ENCODE measurements at regions not wholly inside any gene's neighbourhood (a gene's known extent, or its start where the extent isn't known, plus 50 kb on each side); places are given as distances from the start of the nearest gene placed in this dataset.

DNA sequence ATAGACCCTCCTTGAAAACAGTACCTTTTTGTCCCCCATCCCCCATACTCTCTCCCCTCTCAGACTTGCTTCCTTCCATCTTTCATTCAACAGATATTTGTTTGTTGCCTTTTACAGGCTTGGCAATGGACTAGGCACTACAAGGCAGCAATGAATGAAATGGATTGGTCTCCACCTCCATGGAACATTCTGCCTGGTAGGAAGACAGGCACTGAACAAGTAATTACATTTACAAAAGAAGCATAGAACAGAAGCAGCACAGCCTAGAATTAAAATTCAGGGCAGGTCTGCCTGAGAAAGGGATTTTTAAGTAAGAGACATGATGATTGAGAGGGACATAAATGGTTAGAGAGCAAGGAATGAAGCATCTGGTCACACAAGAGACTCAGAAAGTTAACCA lies 346.1 kb downstream of the GRXCR1 start:
- DNase-seq (ENCODE audit: low spot score), result no peak
- no peak overlapping the region for H3K27ac ChIP-seq
- ChIA-PET POLR2A (ENCODE audit: low non-redundant PET) (no interaction called here), CTCF (no interaction called here)
- TF ChIP-seq, protein P1, sequence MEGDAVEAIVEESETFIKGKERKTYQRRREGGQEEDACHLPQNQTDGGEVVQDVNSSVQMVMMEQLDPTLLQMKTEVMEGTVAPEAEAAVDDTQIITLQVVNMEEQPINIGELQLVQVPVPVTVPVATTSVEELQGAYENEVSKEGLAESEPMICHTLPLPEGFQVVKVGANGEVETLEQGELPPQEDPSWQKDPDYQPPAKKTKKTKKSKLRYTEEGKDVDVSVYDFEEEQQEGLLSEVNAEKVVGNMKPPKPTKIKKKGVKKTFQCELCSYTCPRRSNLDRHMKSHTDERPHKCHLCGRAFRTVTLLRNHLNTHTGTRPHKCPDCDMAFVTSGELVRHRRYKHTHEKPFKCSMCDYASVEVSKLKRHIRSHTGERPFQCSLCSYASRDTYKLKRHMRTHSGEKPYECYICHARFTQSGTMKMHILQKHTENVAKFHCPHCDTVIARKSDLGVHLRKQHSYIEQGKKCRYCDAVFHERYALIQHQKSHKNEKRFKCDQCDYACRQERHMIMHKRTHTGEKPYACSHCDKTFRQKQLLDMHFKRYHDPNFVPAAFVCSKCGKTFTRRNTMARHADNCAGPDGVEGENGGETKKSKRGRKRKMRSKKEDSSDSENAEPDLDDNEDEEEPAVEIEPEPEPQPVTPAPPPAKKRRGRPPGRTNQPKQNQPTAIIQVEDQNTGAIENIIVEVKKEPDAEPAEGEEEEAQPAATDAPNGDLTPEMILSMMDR (conservative IDR thresholded peaks at IDR 0.05; ENCODE audit: low read depth), result no peak

DNA sequence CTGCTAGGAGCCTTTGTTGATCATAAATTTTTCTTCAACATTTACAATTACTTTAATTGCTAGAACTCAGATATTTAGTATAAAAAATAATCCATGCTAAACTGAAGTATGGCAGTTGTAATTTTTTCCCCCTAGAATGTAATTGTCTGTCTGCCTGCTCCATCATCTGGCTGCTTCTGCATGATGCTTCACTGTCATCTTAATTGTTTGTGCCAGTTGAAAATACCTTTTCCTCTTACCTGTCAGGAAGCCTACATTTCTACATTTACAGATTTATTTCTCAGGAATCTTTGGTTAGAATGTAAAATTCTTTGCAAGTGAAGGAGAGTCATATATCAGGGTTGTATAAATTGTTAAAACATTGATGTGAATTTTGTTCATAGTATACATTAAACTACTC lies 348.6 kb downstream of the GRXCR1 start:
- no peak for DNase-seq (ENCODE audit: low spot score)
- ChIA-PET POLR2A (ENCODE audit: low non-redundant PET) (no interaction called here), CTCF (no interaction called here)
- H3K27ac ChIP-seq, result no peak overlapping the region
- TF ChIP-seq, protein P1 (conservative IDR thresholded peaks at IDR 0.05; ENCODE audit: low read depth), result no peak

DNA sequence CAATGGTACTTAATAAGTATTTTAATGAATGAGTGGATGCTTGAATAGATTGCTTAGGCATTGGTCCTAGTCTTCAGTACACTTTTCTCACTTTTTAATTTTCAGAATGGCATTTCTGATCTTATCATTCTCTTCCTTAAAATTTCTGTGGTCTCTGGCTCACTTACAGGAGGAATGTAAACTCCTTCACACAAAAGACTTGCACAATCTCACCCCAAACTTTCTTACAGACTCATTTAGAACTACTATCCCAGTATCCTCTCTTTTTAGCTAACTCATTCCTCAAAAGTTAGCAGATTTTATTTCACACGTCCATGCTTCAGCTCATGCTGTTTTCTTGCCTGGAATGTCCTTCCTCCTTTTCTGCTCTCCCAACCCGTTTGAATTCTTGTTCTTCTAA lies 350.1 kb downstream of the GRXCR1 start:
- no peak overlapping the region for H3K27ac ChIP-seq
- CTCF ChIA-PET, result no interaction called here
- POLR2A ChIA-PET (ENCODE audit: low non-redundant PET), result no interaction called here
- TF ChIP-seq, protein P1 (conservative IDR thresholded peaks at IDR 0.05; ENCODE audit: low read depth), result no peak
- DNase-seq (ENCODE audit: low spot score), result no peak

DNA sequence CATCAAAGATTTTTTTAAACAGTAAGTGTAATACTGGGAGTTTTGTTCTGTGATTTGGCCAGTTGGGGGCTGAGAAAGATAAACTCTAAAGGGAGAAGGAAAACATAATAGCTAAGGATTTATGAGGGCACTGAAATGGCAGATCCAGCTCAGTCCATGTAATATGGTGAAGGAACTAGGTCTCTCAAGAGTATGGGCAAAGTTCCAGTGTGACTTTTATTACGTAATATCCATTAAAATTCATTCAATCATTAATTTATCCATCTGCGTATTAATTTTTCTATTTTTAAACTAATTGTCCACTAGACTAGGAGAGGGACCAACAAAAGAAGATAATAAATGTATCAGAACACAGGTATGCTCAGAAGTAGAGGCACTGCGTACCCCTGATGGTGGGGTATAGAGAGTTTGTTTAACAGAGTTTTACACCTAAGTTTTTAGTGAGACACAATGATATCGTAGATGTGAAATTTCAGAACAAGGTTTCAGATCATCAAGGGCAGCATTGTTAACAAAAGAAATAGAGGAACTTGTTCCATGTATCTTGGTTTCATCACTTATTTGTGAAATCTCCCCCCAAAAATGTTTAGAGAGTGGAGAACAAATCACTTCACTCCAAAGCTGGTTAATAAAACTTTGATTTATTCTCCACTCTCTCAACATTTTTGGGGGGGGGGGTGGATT lies 351.1 kb downstream of the GRXCR1 start:
- POLR2A ChIA-PET (ENCODE audit: low non-redundant PET), result no interaction called here
- CTCF ChIA-PET, result interaction anchor here (0.6 kb wide), 1 partner anchor 16 kb away, joined by 3 read pairs; no protein-coding TSS in a partner anchor
- DNase-seq (ENCODE audit: low spot score), result no peak

DNA sequence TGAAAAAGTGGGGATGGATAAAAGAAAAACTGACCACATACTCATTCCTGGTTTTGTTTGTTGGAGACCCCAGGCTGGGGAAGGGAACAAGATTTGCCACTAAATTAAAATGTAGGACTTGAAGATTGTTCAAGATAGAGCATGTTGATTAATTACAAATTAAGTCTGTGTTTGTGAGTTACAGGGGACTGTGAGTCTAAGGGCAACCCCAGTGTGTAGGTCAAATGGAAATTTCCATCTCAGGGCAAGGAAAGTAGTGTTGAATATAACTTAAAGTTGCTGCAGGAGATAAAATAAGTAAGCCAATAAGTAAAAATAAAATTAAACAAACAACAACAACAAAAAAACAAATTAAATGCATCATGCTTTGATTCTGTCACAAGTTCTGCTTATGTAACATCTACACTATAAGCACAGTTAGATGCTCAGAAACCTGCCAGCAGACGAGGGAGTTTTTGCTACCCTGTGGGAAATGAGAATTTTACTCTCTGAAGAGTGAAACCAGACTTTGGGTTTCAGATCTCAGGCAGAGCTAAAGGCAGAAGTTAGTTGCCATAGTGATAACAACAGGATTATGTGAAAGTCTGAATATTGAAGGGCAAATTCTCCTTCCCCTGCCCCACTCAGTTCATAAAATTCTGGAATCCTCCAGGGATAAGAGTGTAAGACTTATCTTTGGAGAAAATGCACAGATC lies 352.3 kb downstream of the GRXCR1 start:
- CTCF ChIA-PET, result interaction anchor here (0.7 kb wide), 2 partner anchors 142 to 497 kb away, joined by 3 to 7 read pairs; no protein-coding TSS in a partner anchor
- no peak overlapping the region for H3K27ac ChIP-seq

More for the DNA sequence above, 351.1 kb downstream of the GRXCR1 start:
- no peak overlapping the region for H3K27ac ChIP-seq
- TF ChIP-seq, protein P1 (conservative IDR thresholded peaks at IDR 0.05; ENCODE audit: low read depth), result no peak

DNA sequence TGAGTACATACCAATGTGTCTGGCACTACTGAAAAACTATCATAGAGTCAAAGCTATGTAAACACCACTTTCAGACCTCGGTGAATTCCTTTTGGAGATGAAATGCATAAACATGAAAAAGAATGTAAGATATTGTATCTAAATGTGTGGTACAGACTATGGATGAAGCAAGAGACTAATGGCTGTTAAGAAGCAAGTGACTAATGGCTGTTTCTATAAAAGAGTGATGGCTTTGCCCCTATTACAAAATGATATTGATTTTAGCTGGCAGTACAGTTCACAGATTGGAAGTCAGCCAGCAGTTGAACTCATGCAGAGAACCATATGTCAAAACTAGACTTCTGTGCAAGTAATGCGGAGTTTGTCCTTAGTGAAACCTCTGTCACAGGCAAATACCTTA lies 359.3 kb downstream of the GRXCR1 start:
- TF ChIP-seq, protein P1 (conservative IDR thresholded peaks at IDR 0.05; ENCODE audit: low read depth), result no peak
- POLR2A ChIA-PET (ENCODE audit: low non-redundant PET), result no interaction called here
- no peak overlapping the region for H3K27ac ChIP-seq
- CTCF ChIA-PET, result no interaction called here
- DNase-seq (ENCODE audit: low spot score), result no peak

More for the DNA sequence above, 352.3 kb downstream of the GRXCR1 start:
- POLR2A ChIA-PET (ENCODE audit: low non-redundant PET), result no interaction called here
- no peak for DNase-seq (ENCODE audit: low spot score)
- TF ChIP-seq, protein P1 (conservative IDR thresholded peaks at IDR 0.05; ENCODE audit: low read depth), result no peak
